Thymus (tissue), 11 donors: ENCODE measurements at regions not wholly inside any gene's neighbourhood (a gene's known extent, or its start where the extent isn't known, plus 50 kb on each side); places are given as distances from the start of the nearest gene placed in this dataset.

Experiments used
- DNase-seq, 9 donors: peaks; one replicate each; pipeline ENCODE4 v3.0.0-alpha.2; 2013; ENCODE audit warnings: low spot score in 9 of 9, low read depth in 6 of 9, missing footprints in 1 of 9
- H3K27ac ChIP-seq, 2 donors: one replicate each; pipeline ENCODE4 v1.5.1; 2013; ENCODE audit warnings: control low read depth in 1 of 2, low read depth in 1 of 2, low read length in 1 of 2, mild to moderate bottlenecking in 1 of 2, moderate library complexity in 1 of 2
- H3K27me3 ChIP-seq, 2 donors: one replicate each; pipeline ENCODE4 v1.5.1; 2013; ENCODE audit warnings: low read length in 1 of 2; ENCODE audit not compliant: control insufficient read depth in 2 of 2, insufficient read depth in 1 of 2
- H3K36me3 ChIP-seq, 2 donors: one replicate each; pipeline ENCODE4 v1.5.1; 2013; ENCODE audit warnings: low read length in 1 of 2, mild to moderate bottlenecking in 1 of 2, moderate library complexity in 1 of 2; ENCODE audit not compliant: control insufficient read depth in 2 of 2, insufficient read depth in 2 of 2
- H3K4me1 ChIP-seq, 2 donors: one replicate each; pipeline ENCODE4 v1.5.1; 2013; ENCODE audit warnings: low read length in 2 of 2; ENCODE audit not compliant: control insufficient read depth in 2 of 2, insufficient read depth in 2 of 2
- H3K4me3 ChIP-seq, 2 donors: one replicate each; pipeline ENCODE4 v1.5.1; 2013; ENCODE audit warnings: low read length in 2 of 2, control low read depth in 1 of 2, mild to moderate bottlenecking in 1 of 2
- H3K9me3 ChIP-seq, 2 donors: one replicate each; pipeline ENCODE4 v1.5.1; 2013; ENCODE audit warnings: low read length in 1 of 2, mild to moderate bottlenecking in 1 of 2; ENCODE audit not compliant: control insufficient read depth in 2 of 2, insufficient read depth in 1 of 2
- WGBS: extraction: QIAGEN DNeasy Blood & Tissue Kit; methylation state at CpG from one replicate; pipeline ENCODE4 v1.1.7; 2013; 5-methylcytosine and 5-hydroxymethylcytosine counted together
- donor health status: healthy.

DNA sequence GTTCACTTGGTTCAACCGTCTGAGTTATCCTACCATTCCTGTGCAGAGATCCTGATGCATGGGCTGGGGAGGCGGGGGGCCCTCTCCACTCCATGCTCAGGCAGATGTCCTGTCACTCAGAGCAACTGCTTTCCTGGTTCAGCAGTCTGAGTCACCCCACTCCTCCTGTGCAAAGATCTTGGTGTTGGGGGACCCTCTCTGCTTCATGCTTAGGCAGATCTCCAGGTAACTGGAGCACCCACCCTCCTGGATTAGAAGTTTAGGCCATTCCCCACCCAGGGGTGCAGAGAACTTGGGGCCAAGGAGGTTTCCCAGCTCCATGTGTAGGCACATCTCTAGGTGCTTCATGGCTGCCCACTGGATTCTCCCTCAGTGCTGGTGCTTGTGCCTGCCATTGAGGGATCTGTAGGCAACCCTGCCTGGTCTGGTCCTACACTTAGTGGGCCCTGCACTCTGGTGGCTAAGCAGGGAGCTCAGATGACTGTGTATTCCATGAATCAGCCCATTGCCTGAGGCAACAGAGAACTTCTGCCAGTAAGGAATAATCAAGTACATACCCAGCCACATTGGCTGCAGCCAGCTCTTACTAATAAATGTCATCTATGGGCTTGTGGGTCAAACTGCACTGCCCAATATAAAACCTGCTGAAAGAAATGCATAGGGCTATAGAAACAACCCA, 465.4 kb upstream of the THBS1 start:
- H3K9me3 ChIP-seq = peaks cover 0 to 18% of the 10 kb centered on the region in 2 donors
- no peaks in the 10 kb centered on the region for H3K4me1 ChIP-seq
- no peak overlapping the region for H3K27ac ChIP-seq
- no peak for DNase-seq
- no peaks in the 10 kb centered on the region for H3K36me3 ChIP-seq
- 89% methylated on average over 2 of the region's 2 CpGs for WGBS
- H3K4me3 ChIP-seq = no peak overlapping the region
- no peaks in the 10 kb centered on the region for H3K27me3 ChIP-seq

- Histone ChIP-seq H3K27ac (no peak overlapping the region), H3K9me3 (peaks cover 0 to 18% of the 10 kb centered on the region in 2 donors), H3K4me3 (no peak overlapping the region), H3K4me1 (no peaks in the 10 kb centered on the region), H3K27me3 (no peaks in the 10 kb centered on the region), H3K36me3 (no peaks in the 10 kb centered on the region)
- no peak for DNase-seq
- WGBS = 92% methylated on average over 2 of the region's 2 CpGs
Measured at GRCh38 chr15:39118510-39118909, 462.4 kb upstream of the THBS1 start.

DNA sequence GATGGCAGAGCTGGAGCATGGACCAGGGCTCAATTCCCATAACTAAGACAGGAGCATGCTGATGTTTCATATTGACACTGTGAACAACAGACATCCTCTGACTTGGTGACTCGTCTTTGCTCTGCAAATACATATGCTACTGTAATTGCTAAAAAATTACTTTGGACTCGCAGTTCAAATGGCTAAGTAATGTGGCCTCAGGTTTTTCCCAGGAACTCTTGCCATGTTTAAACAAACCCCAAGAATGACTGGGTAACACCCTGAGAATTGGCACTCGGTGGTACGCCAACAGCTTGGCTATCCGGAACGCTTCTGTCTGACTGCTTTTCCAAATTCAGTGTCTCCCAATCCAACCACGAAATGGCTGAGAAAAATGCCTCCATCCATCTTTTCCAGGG, 456.7 kb upstream of the THBS1 start:
- no peak for DNase-seq
- no peaks in the 10 kb centered on the region for H3K36me3 ChIP-seq
- H3K27me3 ChIP-seq = no peaks in the 10 kb centered on the region
- H3K4me3 ChIP-seq = no peak overlapping the region
- no peaks in the 10 kb centered on the region for H3K4me1 ChIP-seq
- H3K27ac ChIP-seq = no peak overlapping the region
- H3K9me3 ChIP-seq = no peaks in the 10 kb centered on the region
- WGBS = 93% methylated on average over 7 of the region's 7 CpGs

DNA sequence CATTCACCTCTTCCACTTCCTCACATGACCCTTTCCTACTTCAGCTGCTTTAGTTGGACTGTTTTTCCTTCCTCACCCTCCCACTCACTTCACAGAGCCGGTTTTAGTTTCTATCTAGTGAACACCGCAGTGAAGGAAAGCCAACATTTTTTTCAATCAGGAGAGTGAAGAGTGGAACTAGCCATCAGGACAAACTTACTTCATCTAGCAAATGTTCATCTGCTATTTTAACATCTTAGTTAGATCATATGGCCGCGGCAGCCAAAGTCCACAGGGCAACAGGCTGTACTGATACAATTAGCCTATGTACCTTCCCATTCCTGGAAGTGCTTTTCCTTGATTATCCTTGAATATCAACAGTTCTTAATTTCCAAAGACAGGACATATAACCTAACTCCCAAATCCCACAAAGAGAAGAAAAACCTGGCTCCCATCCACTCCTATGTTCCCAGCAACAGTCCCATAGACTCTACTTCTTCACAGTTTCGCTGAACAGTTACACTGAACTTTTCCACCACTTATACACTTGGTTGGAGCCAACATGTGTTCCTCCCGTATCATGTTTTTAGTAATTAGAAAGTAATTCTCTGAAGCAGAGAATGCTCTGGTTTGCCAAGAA, 456.2 kb upstream of the THBS1 start:
- H3K9me3 ChIP-seq = no peaks in the 10 kb centered on the region
- WGBS = 93% methylated on average over 6 of the region's 6 CpGs
- H3K27ac ChIP-seq = no peak overlapping the region
- H3K27me3 ChIP-seq = no peaks in the 10 kb centered on the region
- H3K36me3 ChIP-seq = no peaks in the 10 kb centered on the region
- DNase-seq = no peak
- H3K4me1 ChIP-seq = no peaks in the 10 kb centered on the region
- H3K4me3 ChIP-seq = no peak overlapping the region

GRCh38 chr15:39125226-39125625, 455.7 kb upstream of the THBS1 start:
- H3K27ac ChIP-seq = no peak overlapping the region
- no peaks in the 10 kb centered on the region for H3K36me3 ChIP-seq
- H3K4me3 ChIP-seq = no peak overlapping the region
- WGBS = 94% methylated on average over 2 of the region's 2 CpGs
- DNase-seq = no peak
- H3K9me3 ChIP-seq = no peaks in the 10 kb centered on the region
- no peaks in the 10 kb centered on the region for H3K27me3 ChIP-seq
- H3K4me1 ChIP-seq = no peaks in the 10 kb centered on the region

DNA sequence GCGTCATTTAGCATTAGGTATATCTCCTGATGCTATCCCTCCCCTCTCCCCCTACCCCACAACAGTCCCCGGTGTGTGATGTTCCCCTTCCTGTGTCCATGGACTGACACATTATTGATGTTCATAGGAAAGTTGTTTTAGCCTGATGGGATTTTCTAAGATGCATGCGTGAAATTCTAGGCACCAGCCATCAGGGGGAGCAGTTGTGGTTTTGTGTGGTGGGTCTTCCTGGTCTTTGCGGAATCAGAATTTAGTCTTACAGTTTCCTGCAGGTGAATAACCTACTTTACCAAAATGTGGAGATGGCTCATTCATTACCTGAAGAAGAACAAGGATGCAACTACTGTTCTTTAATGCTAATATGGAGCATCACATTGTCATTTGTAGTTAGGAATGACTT, 455.0 kb upstream of the THBS1 start:
- no peaks in the 10 kb centered on the region for H3K36me3 ChIP-seq
- peak; percentile 8 to 65 (median 34) for DNase-seq
- no peaks in the 10 kb centered on the region for H3K27me3 ChIP-seq
- no peaks in the 10 kb centered on the region for H3K4me1 ChIP-seq
- H3K27ac ChIP-seq = no peak overlapping the region
- H3K4me3 ChIP-seq = no peak overlapping the region
- H3K9me3 ChIP-seq = no peaks in the 10 kb centered on the region
- 29% methylated on average over 4 of the region's 4 CpGs for WGBS

- WGBS = 87% methylated on average over 2 of the region's 2 CpGs
- DNase-seq = no peak
- no peaks in the 10 kb centered on the region for H3K27me3 ChIP-seq
- no peaks in the 10 kb centered on the region for H3K4me1 ChIP-seq
- no peaks in the 10 kb centered on the region for H3K36me3 ChIP-seq
- H3K4me3 ChIP-seq = no peak overlapping the region
- H3K27ac ChIP-seq = no peak overlapping the region
- H3K9me3 ChIP-seq = no peaks in the 10 kb centered on the region
Measured at GRCh38 chr15:39127151-39127790, 453.6 kb upstream of the THBS1 start.

DNA sequence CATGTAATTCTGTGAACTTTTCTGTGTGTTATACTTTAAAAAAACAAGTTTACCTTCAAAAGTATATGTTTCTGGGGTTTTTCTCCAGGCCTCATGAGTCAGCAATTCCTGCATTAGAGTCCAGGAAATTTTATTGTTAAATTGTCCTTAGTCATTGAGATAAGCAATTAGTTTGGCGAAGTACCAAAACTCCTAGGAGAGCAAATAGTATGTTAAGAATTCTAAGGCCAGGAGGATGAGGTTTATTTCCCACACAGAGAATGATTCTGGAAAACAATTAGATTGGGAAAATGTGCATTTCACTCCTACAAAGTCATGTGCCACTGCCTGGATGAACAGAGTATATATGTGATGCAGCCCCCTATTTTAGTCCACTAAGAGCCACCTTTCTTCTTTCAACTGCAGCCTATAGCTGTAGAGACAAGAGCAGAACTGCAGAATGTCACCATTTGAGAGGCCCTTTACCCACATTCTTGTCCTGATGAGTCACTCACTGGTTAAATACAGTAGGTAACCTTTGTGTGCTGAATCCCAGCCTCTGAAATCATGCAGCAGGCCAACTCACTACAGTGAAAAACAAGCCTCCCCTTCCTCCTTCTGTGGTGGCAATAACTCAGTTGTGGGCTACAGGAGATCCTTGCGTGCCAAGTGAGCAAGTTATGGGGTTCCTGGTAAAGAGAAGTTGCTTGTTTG, 452.8 kb upstream of the THBS1 start:
- no peak for DNase-seq
- WGBS = 82% methylated on average over 2 of the region's 2 CpGs
- no peaks in the 10 kb centered on the region for H3K9me3 ChIP-seq
- H3K36me3 ChIP-seq = no peaks in the 10 kb centered on the region
- no peak overlapping the region for H3K27ac ChIP-seq
- H3K27me3 ChIP-seq = no peaks in the 10 kb centered on the region
- no peak overlapping the region for H3K4me3 ChIP-seq
- no peaks in the 10 kb centered on the region for H3K4me1 ChIP-seq

DNA sequence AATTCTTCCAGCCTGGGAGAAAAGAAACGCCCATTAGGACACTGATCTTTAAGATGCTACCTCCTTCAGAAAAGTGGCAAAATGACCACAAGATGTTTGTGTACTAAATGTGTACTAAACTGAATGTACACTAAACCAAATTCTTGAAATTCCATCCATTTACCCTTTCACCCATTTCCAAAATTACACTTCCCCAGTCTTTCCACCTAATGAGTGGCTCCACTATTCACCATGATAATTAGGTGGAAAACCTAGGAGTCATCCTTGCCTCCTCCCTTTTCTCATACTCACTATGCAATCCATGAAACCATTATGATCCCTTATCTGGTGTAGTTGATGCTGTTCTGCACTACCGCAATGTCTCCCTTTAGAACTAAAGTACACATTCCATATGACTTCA, 452.1 kb upstream of the THBS1 start:
- Histone ChIP-seq H3K36me3 (no peaks in the 10 kb centered on the region), H3K27me3 (no peaks in the 10 kb centered on the region), H3K9me3 (no peaks in the 10 kb centered on the region), H3K27ac (no peak overlapping the region), H3K4me3 (no peak overlapping the region), H3K4me1 (no peaks in the 10 kb centered on the region)
- no peak for DNase-seq
- 97% methylated on average over 2 of the region's 2 CpGs for WGBS
